Stimulated activated naive CD8-positive, alpha-beta T cell treated with anti-CD3 and anti-CD28 coated beads, Interleukin-15, Interleukin-2, amounts not matched to agents 100 U/mL and 50 U/mL, for 24 hours (primary cell): ENCODE measurements at regions not wholly inside any gene's neighbourhood (a gene's known extent, or its start where the extent isn't known, plus 50 kb on each side); places are given as distances from the start of the nearest gene placed in this dataset.

Source experiments
- ATAC-seq: fragments of 150-1000 bp; cut with Tn5 transposase; one replicate; pipeline ENCODE4 v1.10.0; 2021
- DNase-seq: peaks from one replicate; pipeline ENCODE4 v3.0.0; 2021

GRCh38 chr13:107252428-107252827, 684.5 kb upstream of the ARGLU1 start:
- ATAC-seq, result no peak
- no peak for DNase-seq

- ATAC-seq (no peak), DNase-seq (no peak)
Observed at GRCh38 chr13:107252021-107252420, 684.1 kb upstream of the ARGLU1 start.

- no peak for ATAC-seq
- no peak for DNase-seq
Observed at GRCh38 chr13:107251341-107251740, 683.4 kb upstream of the ARGLU1 start.

DNA sequence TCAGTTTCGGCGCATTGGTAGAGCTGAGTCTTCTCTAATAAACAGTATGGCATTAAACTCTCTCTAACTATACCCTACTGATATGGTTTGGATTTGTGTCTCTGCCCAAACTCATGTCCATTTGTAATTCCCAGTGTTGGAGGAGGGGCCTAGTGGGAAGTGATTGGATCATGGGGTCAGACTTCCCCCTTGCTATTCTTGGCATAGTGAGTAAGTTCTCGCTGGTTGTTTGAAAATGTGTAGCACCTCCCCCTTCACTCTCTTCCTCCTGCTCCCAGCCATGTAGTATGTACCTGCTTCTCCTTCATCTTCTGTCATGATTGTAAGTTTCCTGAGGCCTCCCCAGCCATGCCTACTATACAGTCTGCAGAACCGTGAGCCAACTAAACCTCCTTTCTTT, 682.7 kb upstream of the ARGLU1 start:
- no peak for DNase-seq

GRCh38 chr13:107244241-107244640, 676.3 kb upstream of the ARGLU1 start:
- DNase-seq (no peak), ATAC-seq (no peak)

More for the DNA sequence above, 682.7 kb upstream of the ARGLU1 start:
- no peak for ATAC-seq

- DNase-seq, result no peak
- ATAC-seq, result no peak
Observed at GRCh38 chr13:107242138-107242537, 674.2 kb upstream of the ARGLU1 start.

DNA sequence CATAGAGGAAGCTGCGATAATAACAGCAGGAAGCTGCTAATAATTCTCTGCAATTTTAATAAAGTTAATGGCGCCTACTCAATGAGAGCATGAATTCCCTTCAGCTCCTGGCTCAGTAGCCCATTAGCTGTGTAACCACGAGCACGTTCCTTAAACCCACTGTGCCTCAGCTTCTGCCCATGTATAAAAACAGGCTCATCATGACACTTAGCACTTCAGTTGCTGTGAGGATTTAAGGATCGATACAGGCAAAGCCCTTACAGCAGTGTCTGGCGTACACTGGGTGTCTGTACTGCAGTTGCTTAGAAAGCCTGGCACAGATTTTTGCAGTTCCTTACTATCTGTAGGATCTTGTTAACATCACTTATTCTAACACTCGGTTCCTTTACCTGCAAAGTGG, 673.4 kb upstream of the ARGLU1 start:
- ATAC-seq (no peak), DNase-seq (no peak)

GRCh38 chr13:107239213-107239612, 671.3 kb upstream of the ARGLU1 start:
- DNase-seq, result no peak
- ATAC-seq, result no peak

DNA sequence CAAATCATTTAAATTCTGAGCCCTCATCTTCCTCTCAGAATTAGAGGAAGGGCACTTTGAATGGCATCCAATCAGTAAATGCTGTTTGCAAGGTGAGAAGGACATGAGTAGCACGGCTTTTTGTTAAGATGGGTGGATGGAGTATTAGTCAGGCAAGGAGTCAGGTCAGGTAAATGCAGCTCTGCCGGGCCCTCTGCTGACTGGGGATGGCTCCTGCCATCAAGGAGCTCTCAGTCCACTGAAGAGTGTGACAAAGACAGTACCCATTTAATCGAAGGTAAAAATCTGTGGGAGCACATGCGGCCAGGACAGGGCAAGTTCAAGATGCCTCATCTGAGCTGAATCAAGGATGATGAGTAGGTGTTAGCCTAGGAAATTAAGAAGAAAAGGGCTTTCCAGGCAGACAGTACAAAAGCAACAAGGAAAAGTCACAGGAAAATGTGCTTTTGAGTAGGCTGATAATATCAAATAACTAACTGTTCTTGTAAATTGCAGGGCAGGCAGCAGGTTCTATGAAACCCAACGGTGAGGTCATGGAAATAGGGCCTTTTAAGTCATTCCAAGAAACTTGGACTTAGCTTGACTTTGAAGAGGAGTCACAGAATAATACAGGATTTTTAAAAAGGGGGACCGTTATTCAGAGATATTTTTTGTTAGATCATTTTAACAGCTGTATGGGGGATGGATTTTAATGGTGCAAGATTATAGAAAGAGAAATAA, 670.5 kb upstream of the ARGLU1 start:
- DNase-seq (no peak), ATAC-seq (no peak)

DNA sequence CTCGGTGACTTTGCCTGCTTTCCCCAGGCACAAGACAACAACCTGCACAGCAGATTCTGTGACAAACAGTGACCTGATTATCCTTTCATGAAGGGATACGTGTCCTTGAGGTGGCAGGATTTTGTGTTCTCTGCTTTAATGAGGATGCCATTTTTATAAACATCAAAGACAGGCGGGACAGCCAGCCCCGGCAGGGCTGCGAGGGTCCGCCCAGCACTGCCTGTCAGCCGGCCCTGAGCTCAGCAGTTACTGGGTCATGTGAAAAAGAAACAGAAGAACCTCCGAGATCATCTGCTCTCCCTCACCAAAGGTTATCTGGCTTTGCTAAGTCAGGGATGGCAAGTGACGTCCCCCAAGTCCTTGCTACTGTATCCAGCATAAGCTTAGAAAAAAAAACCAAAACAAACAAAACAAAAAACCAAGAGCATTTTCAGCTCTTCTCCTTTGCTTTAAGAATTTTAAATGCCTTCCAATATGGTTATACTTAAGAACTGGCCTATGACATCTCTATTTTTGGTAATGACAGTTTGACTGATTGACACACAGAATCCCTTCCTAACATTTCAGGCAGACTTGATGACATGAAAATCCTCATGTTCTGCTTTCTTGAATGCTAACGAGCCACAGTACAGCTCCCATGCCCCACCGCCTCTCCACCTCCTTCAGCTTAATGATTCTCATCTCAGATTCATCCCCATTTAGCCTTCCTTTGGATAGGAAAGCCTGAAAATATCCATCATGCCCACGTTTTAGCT, 666.6 kb upstream of the ARGLU1 start:
- DNase-seq (no peak), ATAC-seq (no peak)

DNA sequence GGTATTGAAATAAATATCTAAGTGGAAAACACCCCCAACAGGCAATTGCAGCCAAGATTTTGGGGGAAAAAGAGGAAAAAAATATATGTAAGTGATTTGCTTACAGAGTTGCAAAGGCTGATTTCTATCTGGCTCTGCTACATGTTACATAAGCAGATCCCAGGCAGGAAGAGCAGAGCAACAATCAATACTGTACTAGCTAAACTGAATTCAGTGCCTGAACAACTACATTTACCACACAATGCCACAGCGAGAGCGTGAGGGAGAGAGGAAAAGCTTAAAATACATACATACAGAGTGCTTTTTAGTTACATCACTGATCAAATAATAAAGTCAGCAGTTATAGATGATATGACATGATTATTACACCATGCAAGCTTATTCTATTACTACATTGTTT, 665.6 kb upstream of the ARGLU1 start:
- ATAC-seq, result no peak
- DNase-seq, result no peak

- ATAC-seq, result no peak
- DNase-seq, result no peak
Observed at GRCh38 chr13:107231944-107232343, 664.0 kb upstream of the ARGLU1 start.

- ATAC-seq, result no peak
- no peak for DNase-seq
Observed at GRCh38 chr13:107223867-107224266, 655.9 kb upstream of the ARGLU1 start.

DNA sequence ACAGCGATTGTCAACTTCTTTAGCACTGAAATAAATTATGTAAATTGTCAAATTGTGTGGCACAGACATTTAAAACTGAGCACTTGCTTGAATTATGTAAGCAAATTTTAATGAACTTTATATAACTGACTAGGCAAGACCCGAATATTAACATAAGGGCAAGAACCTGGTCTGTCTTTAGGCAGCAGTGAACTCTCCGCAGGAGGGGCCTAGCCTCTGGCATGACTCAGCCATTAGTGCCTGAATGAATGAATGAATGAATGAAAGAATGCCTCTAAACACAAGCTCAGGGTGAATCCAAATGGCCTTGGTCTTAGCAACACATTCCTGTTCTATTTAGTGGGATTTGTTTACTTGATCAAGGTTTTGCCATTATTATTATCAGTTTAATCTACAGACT, 654.7 kb upstream of the ARGLU1 start:
- ATAC-seq, result no peak
- DNase-seq, result no peak

- DNase-seq, result no peak
- ATAC-seq, result no peak
Observed at GRCh38 chr13:107220245-107220644, 652.3 kb upstream of the ARGLU1 start.

DNA sequence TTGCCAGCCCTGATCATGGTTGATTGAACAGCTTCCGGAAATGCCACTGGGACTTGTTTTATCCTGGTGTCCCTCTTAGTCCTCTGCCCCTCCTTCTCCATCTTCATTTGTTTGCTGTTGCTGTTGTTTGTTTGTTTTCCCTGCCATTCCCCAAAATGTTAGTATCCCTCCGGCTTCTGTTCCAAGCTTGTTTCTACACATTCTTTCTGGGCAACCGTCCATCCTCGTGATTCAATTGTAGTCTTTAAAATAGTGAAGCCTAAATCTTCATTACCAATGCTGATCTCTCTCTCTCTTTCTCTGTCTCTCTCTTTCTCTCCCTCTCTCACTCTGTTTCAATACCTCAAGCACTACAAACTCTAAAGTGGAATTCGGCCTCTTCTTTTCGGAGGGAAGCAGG, 649.3 kb upstream of the ARGLU1 start:
- no peak for DNase-seq
- no peak for ATAC-seq

DNA sequence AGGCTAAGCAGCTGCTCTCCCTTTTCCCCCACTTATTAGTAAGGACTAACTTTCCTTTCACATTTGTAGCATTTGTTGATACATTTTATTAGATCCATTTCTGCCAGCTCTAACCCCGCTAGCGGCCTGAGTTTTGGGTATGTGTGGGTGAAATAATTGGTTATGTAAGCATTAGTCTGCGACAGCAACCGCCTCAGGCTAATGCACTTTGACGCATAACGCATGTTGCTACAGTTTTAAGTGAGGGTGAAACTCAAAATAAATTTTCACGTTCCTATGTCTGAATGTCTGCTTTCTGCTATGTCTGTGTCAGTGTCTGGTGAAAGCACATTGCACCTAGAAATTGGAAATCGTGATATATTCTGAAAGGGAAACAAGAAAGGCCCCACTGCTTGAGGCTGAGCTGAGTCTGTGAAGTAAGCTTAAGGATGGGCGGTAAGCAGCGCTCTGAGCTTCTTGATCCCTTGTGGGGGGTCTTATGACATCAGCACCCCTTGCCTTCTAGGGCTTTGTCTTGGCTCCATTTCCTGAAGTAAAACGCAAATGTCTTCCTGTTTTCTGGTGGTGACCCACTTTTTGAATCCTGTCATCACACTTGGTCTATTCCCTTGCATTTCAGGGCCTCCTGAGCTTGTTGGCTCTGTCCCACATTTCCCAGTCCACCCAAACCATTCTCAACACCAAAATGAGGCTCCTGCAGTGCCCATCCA, 648.3 kb upstream of the ARGLU1 start:
- ATAC-seq (no peak), DNase-seq (no peak)

GRCh38 chr13:107211073-107211472, 643.1 kb upstream of the ARGLU1 start:
- DNase-seq, result peak; percentile 64
- ATAC-seq, result peak; percentile 78

- no peak for DNase-seq
- no peak for ATAC-seq
Observed at GRCh38 chr13:107210723-107211030, 642.7 kb upstream of the ARGLU1 start.

GRCh38 chr13:107209824-107210722, 642.1 kb upstream of the ARGLU1 start:
- ATAC-seq (no peak), DNase-seq (no peak)

DNA sequence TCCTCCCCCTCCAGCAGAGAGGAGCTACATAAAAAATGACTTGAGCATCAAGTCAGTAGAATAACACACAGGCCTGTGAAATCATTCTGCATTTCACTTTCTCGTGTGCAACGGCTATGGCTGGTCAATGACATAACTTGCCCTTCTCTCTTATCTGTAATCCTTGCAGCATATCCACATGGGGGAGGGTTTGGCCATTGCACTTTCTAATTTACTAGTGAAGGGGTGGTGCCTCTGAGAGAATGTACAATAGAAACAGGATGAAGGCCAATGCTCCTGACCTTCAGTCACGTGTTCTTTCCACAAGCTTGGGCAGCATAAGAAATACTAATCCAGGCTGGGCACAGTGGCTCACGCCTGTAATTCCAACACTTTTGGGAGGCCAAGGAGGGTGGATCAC, 641.0 kb upstream of the ARGLU1 start:
- ATAC-seq (no peak), DNase-seq (no peak)

GRCh38 chr13:107205318-107206104, 637.6 kb upstream of the ARGLU1 start:
- DNase-seq (peak; percentile 71), ATAC-seq (no peak)
